K562 (cell line): ENCODE measurements at regions not wholly inside any gene's neighbourhood (a gene's known extent, or its start where the extent isn't known, plus 50 kb on each side); places are given as distances from the start of the nearest gene placed in this dataset.

ENCODE experiments used
- CTCF ChIP-seq, 3 experiments: IDR thresholded peaks in 2 of 3; conservative IDR thresholded peaks in 1 of 3; 2 replicates each; pipeline ENCODE4 v1.5.1; 2011 to 2012; ENCODE audit warnings: low read length in 3 of 3, mild to moderate bottlenecking in 3 of 3, control low read depth in 2 of 3, improper control_type of control experiment in 1 of 3, inconsistent platforms in 1 of 3, low read depth in 1 of 3, mixed read lengths in 1 of 3, moderate library complexity in 1 of 3; ENCODE audit not compliant: insufficient read depth in 2 of 3
- E4F1 ChIP-seq: fragments of 250-450 bp; sonication (Bioruptor Pico); IDR thresholded peaks from 2 replicates; pipeline ENCODE4 v1.5.0; 2021; ENCODE audit warnings: mild to moderate bottlenecking, borderline replicate concordance
- SMC3 ChIP-seq: conservative IDR thresholded peaks from 2 replicates; pipeline ENCODE4 v1.6.1; 2011; ENCODE audit warnings: low read depth, low read length, improper control_type of control experiment; ENCODE audit not compliant: insufficient read depth

GRCh38 chr16:79747688-79748087 lies 147.2 kb upstream of the MAF start:
- TF ChIP-seq CTCF (IDR thresholded peaks at IDR 0.05 in 2 of 3, conservative IDR thresholded peaks at IDR 0.05 in 1 of 3; ENCODE audit: insufficient read depth in 2 of 3, low read depth in 1 of 3, low read length in 3 of 3) = no peak
- TF ChIP-seq SMC3 = no peak
- no peak for TF ChIP-seq E4F1 (CRISPR knock-in tag)
